Prostate gland (tissue), 2 donors: ENCODE measurements at regions not wholly inside any gene's neighbourhood (a gene's known extent, or its start where the extent isn't known, plus 50 kb on each side); places are given as distances from the start of the nearest gene placed in this dataset.

Experiments used
- POLR2A ChIP-seq: fragments of 450-650 bp; IDR thresholded peaks from one replicate; pipeline ENCODE4 v1.6.1; 2016; ENCODE audit warnings: antibody characterized with exemption, mild to moderate bottlenecking
- TF ChIP-seq, protein P1 (sequence below), 4 experiments: fragments of 200-600 bp in 2 of 4; fragments of 450-650 bp in 2 of 4; sonication (generic) in 2 of 4; IDR thresholded peaks; 1 replicate in 3 of 4; 2 replicates in 1 of 4; pipeline ENCODE4 v1.5.1; 2016 to 2019; ENCODE audit warnings: antibody characterized with exemption in 4 of 4, mild to moderate bottlenecking in 2 of 4, moderate library complexity in 2 of 4

DNA sequence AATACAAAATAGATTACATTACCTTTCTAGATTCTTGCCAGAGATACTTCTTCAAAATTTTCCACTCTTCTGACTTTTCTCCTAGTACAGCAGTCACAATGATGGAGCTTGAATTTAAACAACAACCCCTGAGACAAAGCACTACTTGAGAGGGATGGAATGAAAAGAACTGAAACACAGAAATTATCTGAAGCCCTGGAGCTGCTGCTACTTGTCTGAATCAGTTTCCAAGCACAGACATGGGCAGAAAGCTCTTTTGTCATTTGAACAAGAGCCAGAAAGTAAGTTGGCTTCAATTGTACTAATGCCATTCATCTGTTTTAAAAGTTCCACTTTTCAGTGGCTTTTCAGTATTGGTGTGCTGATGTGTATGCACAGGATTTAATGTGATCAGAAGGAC, 718.5 kb upstream of the ARPP21 start:
- TF ChIP-seq, protein P1, sequence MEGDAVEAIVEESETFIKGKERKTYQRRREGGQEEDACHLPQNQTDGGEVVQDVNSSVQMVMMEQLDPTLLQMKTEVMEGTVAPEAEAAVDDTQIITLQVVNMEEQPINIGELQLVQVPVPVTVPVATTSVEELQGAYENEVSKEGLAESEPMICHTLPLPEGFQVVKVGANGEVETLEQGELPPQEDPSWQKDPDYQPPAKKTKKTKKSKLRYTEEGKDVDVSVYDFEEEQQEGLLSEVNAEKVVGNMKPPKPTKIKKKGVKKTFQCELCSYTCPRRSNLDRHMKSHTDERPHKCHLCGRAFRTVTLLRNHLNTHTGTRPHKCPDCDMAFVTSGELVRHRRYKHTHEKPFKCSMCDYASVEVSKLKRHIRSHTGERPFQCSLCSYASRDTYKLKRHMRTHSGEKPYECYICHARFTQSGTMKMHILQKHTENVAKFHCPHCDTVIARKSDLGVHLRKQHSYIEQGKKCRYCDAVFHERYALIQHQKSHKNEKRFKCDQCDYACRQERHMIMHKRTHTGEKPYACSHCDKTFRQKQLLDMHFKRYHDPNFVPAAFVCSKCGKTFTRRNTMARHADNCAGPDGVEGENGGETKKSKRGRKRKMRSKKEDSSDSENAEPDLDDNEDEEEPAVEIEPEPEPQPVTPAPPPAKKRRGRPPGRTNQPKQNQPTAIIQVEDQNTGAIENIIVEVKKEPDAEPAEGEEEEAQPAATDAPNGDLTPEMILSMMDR (IDR thresholded peaks at IDR 0.05), result no peak
- no peak for TF ChIP-seq POLR2A
